ENCODE measurements at regions not wholly inside any gene's neighbourhood (a gene's known extent, or its start where the extent isn't known, plus 50 kb on each side); places are given as distances from the start of the nearest gene placed in this dataset.

- Histone ChIP-seq H3K9me3 (ENCODE audit: low read depth) (no peaks in the 10 kb centered on the region), H3K4me1 (ENCODE audit: insufficient read depth) (no peaks in the 10 kb centered on the region), H3K36me3 (ENCODE audit: low read depth) (no peaks in the 10 kb centered on the region), H3K9me2 (ENCODE audit: insufficient read depth) (no peaks in the 10 kb centered on the region), H3K27me3 (replicated peaks; ENCODE audit: insufficient read depth) (peaks cover 29% of the 10 kb centered on the region), H3K79me2 (ENCODE audit: insufficient read depth) (no peaks in the 10 kb centered on the region), H2AFZ (no peak overlapping the region), H3K9ac (no peak overlapping the region), H3K27ac (no peak overlapping the region), H3K4me3 (no peak overlapping the region), H4K20me1 (ENCODE audit: insufficient read depth) (no peaks in the 10 kb centered on the region), H3F3A (ENCODE audit: insufficient read depth) (no peaks in the 10 kb centered on the region), H3K4me2 (ENCODE audit: unreplicated experiment) (no peak overlapping the region)
- 62 to 68% methylated on average over 7 to 10 of the region's 10 CpGs for WGBS, 2 experiments (ENCODE audit: low coverage in 1 of 2, low lambda C conversion rate in 2 of 2, missing lambda C conversion rate in 2 of 2)
- in situ Hi-C loops (cut with MboI): no loop called here
- no peak for DNase-seq
- no peak for TF ChIP-seq EZH2 (IDR thresholded peaks at IDR 0.05; ENCODE audit: insufficient read depth, poor library complexity, severe bottlenecking)
- TF ChIP-seq EZH2phosphoT487 (IDR thresholded peaks at IDR 0.05; ENCODE audit: insufficient read depth, low read depth): no peak
These were observed 239.8 kb downstream of the HAUS1 start for GRCh38 chr18:46343931-46344372.

- Histone ChIP-seq H3K4me3 (no peak overlapping the region), H3K36me3 (ENCODE audit: low read depth) (no peaks in the 10 kb centered on the region), H3K4me1 (ENCODE audit: insufficient read depth) (no peaks in the 10 kb centered on the region), H4K20me1 (ENCODE audit: insufficient read depth) (no peaks in the 10 kb centered on the region), H3K9me2 (ENCODE audit: insufficient read depth) (no peaks in the 10 kb centered on the region), H3K27ac (no peak overlapping the region), H3K9me3 (ENCODE audit: low read depth) (no peaks in the 10 kb centered on the region), H3K79me2 (ENCODE audit: insufficient read depth) (no peaks in the 10 kb centered on the region), H3F3A (ENCODE audit: insufficient read depth) (no peaks in the 10 kb centered on the region), H2AFZ (no peak overlapping the region), H3K9ac (no peak overlapping the region), H3K4me2 (ENCODE audit: unreplicated experiment) (no peak overlapping the region), H3K27me3 (replicated peaks; ENCODE audit: insufficient read depth) (peaks cover 23% of the 10 kb centered on the region; the same call in 1 of the 2 replicates)
- in situ Hi-C loops (cut with MboI): no loop called here
- DNase-seq: no peak
- WGBS, 2 experiments (ENCODE audit: low coverage in 1 of 2, low lambda C conversion rate in 2 of 2, missing lambda C conversion rate in 2 of 2): 50 to 52% methylated on average over 13 to 14 of the region's 14 CpGs
- TF ChIP-seq EZH2 (IDR thresholded peaks at IDR 0.05; ENCODE audit: insufficient read depth, poor library complexity, severe bottlenecking): no peak
- TF ChIP-seq EZH2phosphoT487 (IDR thresholded peaks at IDR 0.05; ENCODE audit: insufficient read depth, low read depth): no peak
These were observed 240.4 kb downstream of the HAUS1 start for GRCh38 chr18:46344416-46345180.

GRCh38 chr18:46345181-46345465 is 240.9 kb downstream of the HAUS1 start:
- in situ Hi-C loops (cut with MboI): no loop called here
- Histone ChIP-seq H3K9me2 (ENCODE audit: insufficient read depth) (no peaks in the 10 kb centered on the region), H3K4me2 (ENCODE audit: unreplicated experiment) (no peak overlapping the region), H3K27me3 (replicated peaks; ENCODE audit: insufficient read depth) (peaks cover 17% of the 10 kb centered on the region; the same call in 1 of the 2 replicates), H3K9me3 (ENCODE audit: low read depth) (no peaks in the 10 kb centered on the region), H3K4me3 (no peak overlapping the region), H2AFZ (no peak overlapping the region), H3K36me3 (ENCODE audit: low read depth) (no peaks in the 10 kb centered on the region), H3K79me2 (ENCODE audit: insufficient read depth) (no peaks in the 10 kb centered on the region), H3K4me1 (ENCODE audit: insufficient read depth) (no peaks in the 10 kb centered on the region), H3F3A (ENCODE audit: insufficient read depth) (no peaks in the 10 kb centered on the region), H4K20me1 (ENCODE audit: insufficient read depth) (no peaks in the 10 kb centered on the region), H3K27ac (no peak overlapping the region), H3K9ac (no peak overlapping the region)
- DNase-seq: no peak
- 59 to 62% methylated on average over 4 of the region's 4 CpGs for WGBS, 2 experiments (ENCODE audit: low coverage in 1 of 2, low lambda C conversion rate in 2 of 2, missing lambda C conversion rate in 2 of 2)
- TF ChIP-seq EZH2phosphoT487 (IDR thresholded peaks at IDR 0.05; ENCODE audit: insufficient read depth, low read depth): no peak
- no peak for TF ChIP-seq EZH2 (IDR thresholded peaks at IDR 0.05; ENCODE audit: insufficient read depth, poor library complexity, severe bottlenecking)

- Histone ChIP-seq H3K36me3 (ENCODE audit: low read depth) (no peaks in the 10 kb centered on the region), H2AFZ (no peak overlapping the region), H3K9me2 (ENCODE audit: insufficient read depth) (no peaks in the 10 kb centered on the region), H4K20me1 (ENCODE audit: insufficient read depth) (no peaks in the 10 kb centered on the region), H3K27ac (no peak overlapping the region), H3K79me2 (ENCODE audit: insufficient read depth) (no peaks in the 10 kb centered on the region), H3F3A (ENCODE audit: insufficient read depth) (no peaks in the 10 kb centered on the region), H3K4me3 (no peak overlapping the region), H3K27me3 (replicated peaks; ENCODE audit: insufficient read depth) (0 out of 2 replicates have a peak, but pooled peaks cover 7% of the 10 kb centered on the region), H3K9ac (no peak overlapping the region), H3K9me3 (ENCODE audit: low read depth) (no peaks in the 10 kb centered on the region), H3K4me2 (ENCODE audit: unreplicated experiment) (no peak overlapping the region), H3K4me1 (ENCODE audit: insufficient read depth) (no peaks in the 10 kb centered on the region)
- TF ChIP-seq EZH2phosphoT487 (IDR thresholded peaks at IDR 0.05; ENCODE audit: insufficient read depth, low read depth) (no peak), EZH2 (IDR thresholded peaks at IDR 0.05; ENCODE audit: insufficient read depth, poor library complexity, severe bottlenecking) (no peak)
- DNase-seq: no peak
- in situ Hi-C loops (cut with MboI): no loop called here
- 72 to 75% methylated on average over 6 of the region's 6 CpGs for WGBS, 2 experiments (ENCODE audit: low coverage in 1 of 2, low lambda C conversion rate in 2 of 2, missing lambda C conversion rate in 2 of 2)
These were observed 242.0 kb downstream of the HAUS1 start for GRCh38 chr18:46346213-46346612.
